H1 (cell line): ENCODE measurements at regions not wholly inside any gene's neighbourhood (a gene's known extent, or its start where the extent isn't known, plus 50 kb on each side); places are given as distances from the start of the nearest gene placed in this dataset.

Experiments used
- CTCF ChIA-PET: fragments of 300-600 bp; sonication (Branson Sonifier 250); formaldehyde crosslinking; loops from one replicate; lab custom pipeline; 2021; ENCODE audit not compliant: partially characterized antibody; lab: Charles Lee
- POLR2A ChIA-PET: fragments of 300-600 bp; sonication (Branson Sonifier 250); formaldehyde crosslinking; loops from one replicate; lab custom pipeline; 2021; ENCODE audit warnings: inconsistent platforms; ENCODE audit not compliant: partially characterized antibody; lab: Charles Lee
- DNase-seq, 2 experiments: peaks; one replicate each; pipeline versions ENCODE4 v3.0.0 to v3.0.0-alpha.2; 2010 to 2022; ENCODE audit warnings: low spot score in 2 of 2, low read depth in 1 of 2, mixed read lengths in 1 of 2
- FAIRE-seq: peaks from 2 replicates; lab custom pipeline; 2011; peaks lifted over from hg19 to GRCh38; lab: Jason Lieb, UNC
- H2AFZ ChIP-seq: 2 replicates; pipeline ENCODE4 v1.8.1; 2012; ENCODE audit warnings: low read length, inconsistent platforms
- H2AK5ac ChIP-seq: 2 replicates; pipeline ENCODE4 v1.6.1; 2013; ENCODE audit warnings: low read depth, low read length
- H2BK120ac ChIP-seq: replicated peaks from 2 replicates; pipeline ENCODE3; 2013; ENCODE audit warnings: low read depth, low read length, inconsistent platforms
- H2BK12ac ChIP-seq: 2 replicates; pipeline ENCODE4 v1.6.1; 2013; ENCODE audit warnings: low read depth, low read length
- H2BK15ac ChIP-seq: 2 replicates; pipeline ENCODE4 v1.6.1; 2013; ENCODE audit warnings: low read length
- H2BK20ac ChIP-seq: 2 replicates; pipeline ENCODE4 v1.6.1; 2013; ENCODE audit warnings: low read length
- H2BK5ac ChIP-seq: 2 replicates; pipeline ENCODE4 v1.6.1; 2013; ENCODE audit warnings: low read depth, low read length
- H3K14ac ChIP-seq: 2 replicates; pipeline ENCODE4 v1.6.1; 2013; ENCODE audit warnings: inconsistent platforms; ENCODE audit not compliant: insufficient read length
- H3K18ac ChIP-seq: 2 replicates; pipeline ENCODE4 v1.6.1; 2013; ENCODE audit warnings: low read length; ENCODE audit errors: extremely low read depth
- H3K23ac ChIP-seq: 2 replicates; pipeline ENCODE4 v1.6.1; 2013; ENCODE audit warnings: inconsistent platforms; ENCODE audit not compliant: insufficient read length
- H3K23me2 ChIP-seq: 2 replicates; pipeline ENCODE4 v1.6.1; 2013; ENCODE audit warnings: low read depth, low read length
- H3K27ac ChIP-seq: 2 replicates; pipeline ENCODE4 v1.6.1; 2011; ENCODE audit warnings: low read depth, low read length, inconsistent platforms
- H3K27me3 ChIP-seq, 4 experiments: replicated peaks in 1 of 4; 1 replicate in 1 of 4; 2 replicates in 3 of 4; pipeline versions ENCODE4 v1.6.1 to v1.8.1; 2011 to 2013; ENCODE audit warnings: low read length in 3 of 4, mild to moderate bottlenecking in 3 of 4, inconsistent platforms in 2 of 4, mixed read lengths in 2 of 4, moderate library complexity in 1 of 4; ENCODE audit not compliant: control insufficient read depth in 3 of 4, insufficient read depth in 3 of 4; ENCODE audit errors: extremely low read depth in 1 of 4
- H3K36me3 ChIP-seq, 4 experiments: 2 replicates each; pipeline versions ENCODE4 v1.6.1 to v1.8.1; 2011 to 2013; ENCODE audit warnings: mild to moderate bottlenecking in 4 of 4, low read length in 3 of 4, moderate library complexity in 2 of 4, control low read depth in 1 of 4, inconsistent platforms in 1 of 4; ENCODE audit not compliant: insufficient read depth in 4 of 4, control insufficient read depth in 2 of 4
- H3K4ac ChIP-seq: replicated peaks from 2 replicates; pipeline ENCODE3; 2013; ENCODE audit warnings: low read length, low read depth, mixed read lengths, inconsistent platforms; ENCODE audit not compliant: insufficient read length
- H3K4me1 ChIP-seq, 4 experiments: replicated peaks in 1 of 4; 1 replicate in 1 of 4; 2 replicates in 3 of 4; pipeline versions ENCODE4 v1.6.1 to v1.8.1; 2011 to 2013; ENCODE audit warnings: low read length in 3 of 4, inconsistent platforms in 2 of 4, mixed read lengths in 1 of 4; ENCODE audit not compliant: insufficient read depth in 4 of 4, control insufficient read depth in 3 of 4
- H3K4me2 ChIP-seq, 2 experiments: 2 replicates each; pipeline versions ENCODE4 v1.6.1 to v1.8.1; 2011 to 2013; ENCODE audit warnings: low read depth in 2 of 2, low read length in 2 of 2, control low read depth in 1 of 2, inconsistent platforms in 1 of 2, mild to moderate bottlenecking in 1 of 2; ENCODE audit not compliant: insufficient read depth in 1 of 2
- H3K4me3 ChIP-seq, 4 experiments: fragments of 200-600, 300-600 bp in 1 of 4; sonication (generic), shearing (Covaris generic), sonication (Bioruptor Twin) in 1 of 4; 2 replicates each; pipeline versions ENCODE4 v1.5.1 to v1.8.1; 2011 to 2016; ENCODE audit warnings: low read length in 4 of 4, low read depth in 3 of 4, control low read depth in 2 of 4, inconsistent platforms in 2 of 4, mild to moderate bottlenecking in 2 of 4, mixed read lengths in 1 of 4, moderate library complexity in 1 of 4; ENCODE audit not compliant: insufficient read depth in 2 of 4; ENCODE audit errors: extremely low read depth in 1 of 4
- H3K56ac ChIP-seq: replicated peaks from 2 replicates; pipeline ENCODE3; 2013; ENCODE audit warnings: low read depth, mild to moderate bottlenecking, mixed read lengths, low read length, inconsistent platforms; ENCODE audit not compliant: insufficient read length
- H3K79me1 ChIP-seq: 2 replicates; pipeline ENCODE4 v1.6.1; 2013; ENCODE audit warnings: low read depth, low read length, control low read depth
- H3K79me2 ChIP-seq, 2 experiments: 2 replicates each; pipeline versions ENCODE4 v1.6.1 to v1.8.1; 2012 to 2013; ENCODE audit warnings: low read length in 2 of 2, mild to moderate bottlenecking in 2 of 2, inconsistent platforms in 1 of 2; ENCODE audit not compliant: insufficient read depth in 2 of 2, control insufficient read depth in 1 of 2
- H3K9ac ChIP-seq, 4 experiments: replicated peaks in 1 of 4; 1 replicate in 1 of 4; 2 replicates in 3 of 4; pipeline versions ENCODE4 v1.6.1 to v1.8.1; 2011 to 2013; ENCODE audit warnings: low read depth in 3 of 4, low read length in 3 of 4, control low read depth in 2 of 4, mild to moderate bottlenecking in 2 of 4, moderate library complexity in 2 of 4, inconsistent platforms in 1 of 4; ENCODE audit errors: extremely low read depth in 1 of 4
- H3K9me3 ChIP-seq, 2 experiments: 2 replicates each; pipeline versions ENCODE4 v1.6.1 to v1.8.1; 2012 to 2013; ENCODE audit warnings: mild to moderate bottlenecking in 2 of 2, moderate library complexity in 2 of 2, control low read depth in 1 of 2, inconsistent platforms in 1 of 2, low read depth in 1 of 2, low read length in 1 of 2, mixed read lengths in 1 of 2; ENCODE audit not compliant: insufficient read depth in 2 of 2
- H4K20me1 ChIP-seq, 2 experiments: replicated peaks in 1 of 2; 2 replicates each; pipeline versions ENCODE3 to v1.8.1; 2011 to 2013; ENCODE audit warnings: inconsistent platforms in 2 of 2, low read length in 2 of 2, mild to moderate bottlenecking in 1 of 2; ENCODE audit not compliant: insufficient read depth in 2 of 2, control insufficient read depth in 1 of 2
- H4K5ac ChIP-seq: 2 replicates; pipeline ENCODE4 v1.6.1; 2013; ENCODE audit warnings: low read length, low read depth, mixed read lengths, inconsistent platforms; ENCODE audit not compliant: insufficient read length
- H4K8ac ChIP-seq: 2 replicates; pipeline ENCODE4 v1.8.0; 2013; ENCODE audit warnings: mild to moderate bottlenecking, moderate library complexity, low read length, inconsistent platforms; ENCODE audit not compliant: insufficient read depth; ENCODE audit errors: extremely low read depth
- H4K91ac ChIP-seq: replicated peaks from 2 replicates; pipeline ENCODE3; 2013; ENCODE audit warnings: low read length, mixed read lengths, inconsistent platforms; ENCODE audit not compliant: insufficient read length
- ASH2L ChIP-seq: fragments of 200-600, 300-600 bp; sonication (generic); IDR thresholded peaks from one replicate; pipeline ENCODE4 v1.7.1; 2017; ENCODE audit warnings: low read length
- BACH1 ChIP-seq: IDR thresholded peaks from 2 replicates; pipeline ENCODE4 v1.6.1; 2012; ENCODE audit warnings: low read length, improper control_type of control experiment
- BRCA1 ChIP-seq: IDR thresholded peaks from 2 replicates; pipeline ENCODE4 v1.6.1; 2012; ENCODE audit warnings: low read depth, low read length, improper control_type of control experiment
- CBX8 ChIP-seq: fragments of 300-800, 300-1000 bp; sonication (generic); IDR thresholded peaks from 2 replicates; pipeline ENCODE4 v1.7.1; 2016; ENCODE audit warnings: low read depth, low read length, borderline replicate concordance
- CHD1 ChIP-seq: IDR thresholded peaks from 2 replicates; pipeline ENCODE4 v1.6.1; 2012; ENCODE audit warnings: low read depth, low read length, improper control_type of control experiment
- FOSL1 ChIP-seq: IDR thresholded peaks from 2 replicates; pipeline ENCODE4 v1.6.1; 2011; ENCODE audit warnings: mild to moderate bottlenecking, low read depth, low read length, moderate library complexity; ENCODE audit not compliant: insufficient read depth
- GABPA ChIP-seq: IDR thresholded peaks from 2 replicates; pipeline ENCODE4 v1.6.1; 2011; ENCODE audit warnings: mild to moderate bottlenecking, low read length, moderate library complexity, borderline replicate concordance; ENCODE audit not compliant: insufficient read depth
- JUND ChIP-seq: IDR thresholded peaks from 2 replicates; pipeline ENCODE4 v1.6.1; 2011; ENCODE audit warnings: mild to moderate bottlenecking, improper control_type of control experiment, low read length
- KDM5A ChIP-seq: fragments of 200-600 bp; IDR thresholded peaks from 2 replicates; pipeline ENCODE4 v1.7.1; 2012; ENCODE audit warnings: mild to moderate bottlenecking, low read length, inconsistent platforms, mixed read lengths
- RXRA ChIP-seq: IDR thresholded peaks from 2 replicates; pipeline ENCODE4 v1.6.1; 2011; ENCODE audit warnings: low read depth, mild to moderate bottlenecking, low read length, moderate library complexity; ENCODE audit not compliant: insufficient read depth
- SIX5 ChIP-seq: IDR thresholded peaks from 2 replicates; pipeline ENCODE4 v1.6.1; 2011; ENCODE audit warnings: mild to moderate bottlenecking, low read depth, low read length
- SP2 ChIP-seq: IDR thresholded peaks from 2 replicates; pipeline ENCODE4 v1.6.1; 2012; ENCODE audit warnings: mild to moderate bottlenecking, low read length, inconsistent platforms
- SP4 ChIP-seq: IDR thresholded peaks from 2 replicates; pipeline ENCODE4 v1.6.1; 2012; ENCODE audit warnings: low read length, inconsistent platforms
- TBP ChIP-seq: IDR thresholded peaks from 2 replicates; pipeline ENCODE4 v1.6.1; 2011; ENCODE audit warnings: low read depth, low read length, improper control_type of control experiment
- WGBS, 2 experiments: shearing (Covaris generic) in 1 of 2; methylation state at CpG; one replicate each; pipeline versions ENCODE4 v1.1.6 to v1.1.7; 2013 to 2015; ENCODE audit warnings: low lambda C conversion rate in 2 of 2, mixed read lengths in 2 of 2, inconsistent platforms in 1 of 2, low coverage in 1 of 2, missing lambda C conversion rate in 1 of 2; ENCODE audit not compliant: insufficient replicate concordance in 2 of 2, insufficient coverage in 1 of 2, insufficient read length in 1 of 2; ENCODE audit errors: extremely low coverage in 1 of 2, missing lambda C conversion rate in 1 of 2; 5-methylcytosine and 5-hydroxymethylcytosine counted together

- Histone ChIP-seq H3K9me3 (peaks cover 7 to 16% of the 10 kb centered on the region in 2 experiments), H3K79me2 (no peaks in the 10 kb centered on the region; a peak in 1 of 4 replicates), H2BK120ac (no peak overlapping the region), H3K79me1 (no peaks in the 10 kb centered on the region), H3K36me3 (peaks cover 0 to 3% (median 0%) of the 10 kb centered on the region in 4 experiments; a peak in 1 of 8 replicates), H2AK5ac (no peak overlapping the region), H2BK20ac (no peak overlapping the region), H3K56ac (no peak overlapping the region), H3K23me2 (peaks cover 10% of the 10 kb centered on the region), H2BK12ac (no peak overlapping the region), H4K20me1 (peaks cover 0 to 6% of the 10 kb centered on the region in 2 experiments), H3K18ac (no peak overlapping the region), H3K23ac (no peak overlapping the region), H3K14ac (no peak overlapping the region), H3K4me2 (no peak overlapping the region), H2BK5ac (no peak overlapping the region), H2BK15ac (no peak overlapping the region), H4K91ac (no peak overlapping the region), H3K4ac (no peak overlapping the region), H3K9ac (no peak overlapping the region), H4K8ac (no peak overlapping the region), H3K27me3 (no peaks in the 10 kb centered on the region), H4K5ac (no peak overlapping the region), H3K4me1 (no peaks in the 10 kb centered on the region; a peak in 1 of 7 replicates), H3K27ac (no peak overlapping the region), H2AFZ (no peak overlapping the region), H3K4me3 (no peak overlapping the region)
- FAIRE-seq (no peak), DNase-seq (no peak)
- ChIA-PET CTCF (interaction anchor here (1.0 to 1.2 kb wide), 4 partner anchors 18 to 142 kb away, joined by 3 to 4 read pairs (median 3); no protein-coding TSS in a partner anchor), POLR2A (no interaction called here)
- 86% methylated on average over 13 of the region's 16 CpGs; no CpG with 5 or more reads in 1 of the 2 experiments for WGBS, 2 experiments
- TF ChIP-seq BACH1 (no peak), GABPA (no peak), CBX8 (no peak), SIX5 (no peak), JUND (no peak), SP4 (no peak), FOSL1 (no peak), CHD1 (no peak), RXRA (no peak), BRCA1 (no peak), TBP (no peak), ASH2L (no peak), SP2 (no peak), KDM5A (no peak)
These were observed 321.6 kb downstream of the PTPRU start for GRCh38 chr1:29557701-29558600.
